GM23248 (cell line): ENCODE measurements at regions not wholly inside any gene's neighbourhood (a gene's known extent, or its start where the extent isn't known, plus 50 kb on each side); places are given as distances from the start of the nearest gene placed in this dataset.

ENCODE experiments used
- DNase-seq: peaks from one replicate; pipeline ENCODE4 v3.0.0-alpha.2; 2015
- H2AFZ ChIP-seq: fragments of 200-600 bp; sonication (generic); 2 replicates; pipeline ENCODE4 v1.6.1; 2016; ENCODE audit warnings: antibody characterized with exemption
- H3F3A ChIP-seq: fragments of 200-600 bp; sonication (generic); 2 replicates; pipeline ENCODE4 v1.6.1; 2016; ENCODE audit warnings: mild to moderate bottlenecking, antibody characterized with exemption, mixed run types; ENCODE audit not compliant: insufficient read depth
- H3K27ac ChIP-seq: fragments of 200-600 bp; sonication (generic); 2 replicates; pipeline ENCODE4 v1.5.1; 2016; ENCODE audit warnings: mild to moderate bottlenecking
- H3K27me3 ChIP-seq: fragments of 200-600 bp; sonication (generic); replicated peaks from 2 replicates; pipeline ENCODE4 v1.6.1; 2016; ENCODE audit warnings: mild to moderate bottlenecking; ENCODE audit not compliant: insufficient read depth
- H3K36me3 ChIP-seq: fragments of 200-600 bp; sonication (generic); 2 replicates; pipeline ENCODE4 v1.6.1; 2016; ENCODE audit warnings: low read depth, mild to moderate bottlenecking
- H3K4me1 ChIP-seq: fragments of 200-600 bp; sonication (generic); 2 replicates; pipeline ENCODE4 v1.6.1; 2016; ENCODE audit warnings: mild to moderate bottlenecking; ENCODE audit not compliant: insufficient read depth
- H3K4me2 ChIP-seq: fragments of 200-600 bp; sonication (generic); one replicate; pipeline ENCODE4 v1.6.1; 2016; ENCODE audit warnings: mild to moderate bottlenecking; ENCODE audit not compliant: unreplicated experiment
- H3K4me3 ChIP-seq: fragments of 200-600 bp; sonication (generic); 2 replicates; pipeline ENCODE4 v1.5.1; 2016; ENCODE audit warnings: mild to moderate bottlenecking
- H3K79me2 ChIP-seq: fragments of 200-600 bp; sonication (generic); 2 replicates; pipeline ENCODE4 v1.6.1; 2016; ENCODE audit warnings: mild to moderate bottlenecking; ENCODE audit not compliant: insufficient read depth
- H3K9ac ChIP-seq: fragments of 200-600 bp; sonication (generic); 2 replicates; pipeline ENCODE4 v1.6.1; 2016; ENCODE audit warnings: mild to moderate bottlenecking
- H3K9me2 ChIP-seq: fragments of 200-600 bp; sonication (generic); 2 replicates; pipeline ENCODE4 v1.6.1; 2016; ENCODE audit warnings: mixed run types, mild to moderate bottlenecking, moderate library complexity; ENCODE audit not compliant: insufficient read depth
- H3K9me3 ChIP-seq: fragments of 200-600 bp; sonication (generic); one replicate; pipeline ENCODE4 v1.6.1; 2017; ENCODE audit warnings: low read depth
- H4K20me1 ChIP-seq: fragments of 200-600 bp; sonication (generic); 2 replicates; pipeline ENCODE4 v1.6.0; 2016; ENCODE audit not compliant: insufficient read depth
- EZH2 ChIP-seq: fragments of 200-600 bp; sonication (generic); IDR thresholded peaks from 2 replicates; pipeline ENCODE4 v1.6.1; 2018; ENCODE audit warnings: antibody characterized with exemption, mild to moderate bottlenecking; ENCODE audit not compliant: insufficient read depth, poor library complexity, severe bottlenecking
- EZH2phosphoT487 ChIP-seq: fragments of 200-600 bp; sonication (generic); IDR thresholded peaks from 2 replicates; pipeline ENCODE4 v1.6.1; 2018; ENCODE audit warnings: antibody characterized with exemption, moderate library complexity, mild to moderate bottlenecking, low read depth; ENCODE audit not compliant: insufficient read depth
- WGBS, 2 experiments: methylation state at CpG; one replicate each; pipeline ENCODE4 v1.1.6; 2015 to 2017; ENCODE audit warnings: low lambda C conversion rate in 2 of 2, low coverage in 1 of 2; ENCODE audit errors: missing lambda C conversion rate in 2 of 2; 5-methylcytosine and 5-hydroxymethylcytosine counted together
- in situ Hi-C: fragments of 300-500 bp; cut with MboI; formaldehyde crosslinking; loops from 2 replicates; pipeline ENCODE4 v1.15.0; 2020

- Histone ChIP-seq H3K27ac (no peak overlapping the region), H3K9me2 (no peaks in the 10 kb centered on the region), H3K36me3 (no peaks in the 10 kb centered on the region), H3K9ac (no peak overlapping the region), H3K4me1 (no peaks in the 10 kb centered on the region), H3K79me2 (no peaks in the 10 kb centered on the region), H3K4me2 (no peak overlapping the region), H3K4me3 (no peak overlapping the region), H2AFZ (no peak overlapping the region), H3F3A (no peaks in the 10 kb centered on the region), H3K9me3 (no peaks in the 10 kb centered on the region), H3K27me3 (no peaks in the 10 kb centered on the region), H4K20me1 (no peaks in the 10 kb centered on the region)
- WGBS, 2 experiments, result 67 to 72% methylated on average over 6 of the region's 6 CpGs
- TF ChIP-seq EZH2phosphoT487, result no peak
- no peak for TF ChIP-seq EZH2
- in situ Hi-C loops, result no loop called here
- DNase-seq, result no peak
Observed at GRCh38 chr2:62286089-62286785, 90.3 kb downstream of the B3GNT2 start.

- H3K9ac ChIP-seq, result no peak overlapping the region
- no peak overlapping the region for H3K27ac ChIP-seq
- no peak for TF ChIP-seq EZH2
- no peak for TF ChIP-seq EZH2phosphoT487
- H3K4me2 ChIP-seq, result no peak overlapping the region
- H3K27me3 ChIP-seq, result no peaks in the 10 kb centered on the region
- H3K36me3 ChIP-seq, result no peaks in the 10 kb centered on the region
- no peaks in the 10 kb centered on the region for H3F3A ChIP-seq
- no peak for DNase-seq
- H3K79me2 ChIP-seq, result no peaks in the 10 kb centered on the region
- H4K20me1 ChIP-seq, result no peaks in the 10 kb centered on the region
- no peaks in the 10 kb centered on the region for H3K4me1 ChIP-seq
- WGBS, 2 experiments, result 55 to 57% methylated on average over 4 of the region's 4 CpGs
- in situ Hi-C loops, result no loop called here
- H3K4me3 ChIP-seq, result no peak overlapping the region
- no peak overlapping the region for H2AFZ ChIP-seq
- H3K9me2 ChIP-seq, result no peaks in the 10 kb centered on the region
- no peaks in the 10 kb centered on the region for H3K9me3 ChIP-seq
Observed at GRCh38 chr2:62284980-62285379, 89.1 kb downstream of the B3GNT2 start.

GRCh38 chr2:62284471-62284870 lies 88.6 kb downstream of the B3GNT2 start:
- WGBS, 2 experiments, result 99 to 100% methylated on average over 2 of the region's 2 CpGs
- H3K9me2 ChIP-seq, result no peaks in the 10 kb centered on the region
- H3K4me2 ChIP-seq, result no peak overlapping the region
- no peak overlapping the region for H3K27ac ChIP-seq
- TF ChIP-seq EZH2phosphoT487 (no peak), EZH2 (no peak)
- no peaks in the 10 kb centered on the region for H3F3A ChIP-seq
- no peak overlapping the region for H3K9ac ChIP-seq
- H4K20me1 ChIP-seq, result no peaks in the 10 kb centered on the region
- H2AFZ ChIP-seq, result no peak overlapping the region
- no peaks in the 10 kb centered on the region for H3K79me2 ChIP-seq
- H3K9me3 ChIP-seq, result no peaks in the 10 kb centered on the region
- H3K4me1 ChIP-seq, result no peaks in the 10 kb centered on the region
- in situ Hi-C loops, result no loop called here
- H3K27me3 ChIP-seq, result no peaks in the 10 kb centered on the region
- H3K36me3 ChIP-seq, result no peaks in the 10 kb centered on the region
- H3K4me3 ChIP-seq, result no peak overlapping the region
- no peak for DNase-seq

DNA sequence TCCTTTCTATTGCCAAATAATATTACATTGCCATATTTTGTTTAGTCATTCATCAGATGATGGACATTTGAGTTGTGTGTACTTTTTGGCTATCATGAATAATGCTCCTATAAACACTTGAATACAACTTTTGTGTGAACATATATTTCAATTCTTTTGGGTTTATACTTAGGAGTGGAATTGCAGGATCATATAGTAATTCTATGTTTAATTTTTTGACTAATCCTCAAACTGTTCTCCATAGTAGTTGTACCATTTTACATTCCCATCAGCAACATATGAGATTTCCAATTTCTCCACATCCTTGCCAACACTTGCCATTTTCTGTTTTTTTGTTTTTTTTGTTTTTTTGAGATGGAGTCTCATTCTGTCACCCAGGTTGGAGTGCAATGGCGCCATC lies 87.2 kb downstream of the B3GNT2 start:
- no peak for DNase-seq
- in situ Hi-C loops, result no loop called here
- TF ChIP-seq EZH2phosphoT487 (no peak), EZH2 (no peak)
- Histone ChIP-seq H3F3A (no peaks in the 10 kb centered on the region), H3K79me2 (no peaks in the 10 kb centered on the region), H4K20me1 (no peaks in the 10 kb centered on the region), H3K4me2 (no peak overlapping the region), H2AFZ (no peak overlapping the region), H3K9me2 (no peaks in the 10 kb centered on the region), H3K9me3 (no peaks in the 10 kb centered on the region), H3K27ac (no peak overlapping the region), H3K36me3 (no peaks in the 10 kb centered on the region), H3K4me1 (no peaks in the 10 kb centered on the region), H3K4me3 (no peak overlapping the region), H3K9ac (no peak overlapping the region), H3K27me3 (no peaks in the 10 kb centered on the region)
- 55 to 63% methylated on average over 1 of the region's 1 CpG for WGBS, 2 experiments
